WTC11 (cell line): ENCODE measurements at regions not wholly inside any gene's neighbourhood (a gene's known extent, or its start where the extent isn't known, plus 50 kb on each side); places are given as distances from the start of the nearest gene placed in this dataset.

Source experiments
- ATAC-seq: fragments of 200-7000 bp; cut with Tn5 transposase; 2 replicates; pipeline ENCODE4 v1.10.0; 2021; ENCODE audit warnings: mild to moderate bottlenecking, moderate library complexity
- CTCF ChIA-PET: fragments of 300-600 bp; sonication (Branson Sonifier 250); formaldehyde crosslinking; loops from one replicate; lab custom pipeline; 2021; ENCODE audit warnings: antibody characterized with exemption; lab: Charles Lee
- POLR2A ChIA-PET: fragments of 350-600 bp; sonication (Branson Sonifier 250); formaldehyde crosslinking; loops from one replicate; lab custom pipeline; 2021; ENCODE audit warnings: antibody characterized with exemption; lab: Charles Lee
- DNase-seq: peaks from one replicate; pipeline ENCODE4 v3.0.0; 2021; ENCODE audit warnings: low spot score
- H3K27ac Mint-ChIP-seq: 2 replicates; pipeline ENCODE4 v1.8.0; 2021; ENCODE audit warnings: mixed read lengths
- H3K27me3 Mint-ChIP-seq: 2 replicates; pipeline ENCODE4 v1.8.0; 2021; ENCODE audit warnings: low read depth, mild to moderate bottlenecking, moderate library complexity, mixed read lengths
- H3K36me3 Mint-ChIP-seq: 2 replicates; pipeline ENCODE4 v1.8.0; 2021; ENCODE audit warnings: mixed read lengths
- H3K4me1 Mint-ChIP-seq: 2 replicates; pipeline ENCODE4 v1.8.0; 2022; ENCODE audit warnings: mixed read lengths
- H3K4me3 Mint-ChIP-seq: 2 replicates; pipeline ENCODE4 v1.8.0; 2021; ENCODE audit warnings: mild to moderate bottlenecking, moderate library complexity, mixed read lengths
- H3K9me3 Mint-ChIP-seq: 2 replicates; pipeline ENCODE4 v1.8.0; 2021; ENCODE audit warnings: mixed read lengths
- CBFB ChIP-seq: sonication (generic); formaldehyde crosslinking; IDR thresholded peaks from 2 replicates; pipeline ENCODE4 v1.8.1; 2022; ENCODE audit warnings: mild to moderate bottlenecking, low read depth, missing genetic modification reagents
- HMGA2 ChIP-seq: fragments of 250-450 bp; sonication (Bioruptor Pico); IDR thresholded peaks from 2 replicates; pipeline ENCODE4 v1.4.0; 2021; ENCODE audit warnings: mild to moderate bottlenecking, moderate library complexity
- MXD4 ChIP-seq: fragments of 250-450 bp; sonication (Bioruptor Pico); IDR thresholded peaks from 2 replicates; pipeline ENCODE4 v1.8.0; 2021; ENCODE audit warnings: mild to moderate bottlenecking, moderate library complexity, borderline replicate concordance
- MYBL2 ChIP-seq: sonication (generic); formaldehyde crosslinking; IDR thresholded peaks from 2 replicates; pipeline ENCODE4 v1.8.1; 2023; ENCODE audit warnings: mild to moderate bottlenecking, moderate library complexity, missing genetic modification reagents
- OVOL2 ChIP-seq: fragments of 250-450 bp; sonication (Bioruptor Pico); IDR thresholded peaks from 2 replicates; pipeline ENCODE4 v1.9.0; 2021; ENCODE audit warnings: mild to moderate bottlenecking, borderline replicate concordance
- SOX15 ChIP-seq: fragments of 250-450 bp; sonication (Bioruptor Pico); IDR thresholded peaks from 2 replicates; pipeline ENCODE4 v1.9.0; 2021; ENCODE audit warnings: mild to moderate bottlenecking
- TEAD4 ChIP-seq: sonication (generic); formaldehyde crosslinking; IDR thresholded peaks from 2 replicates; pipeline ENCODE4 v1.8.0; 2022; ENCODE audit warnings: mild to moderate bottlenecking, missing genetic modification reagents
- ZNF219 ChIP-seq: sonication (generic); formaldehyde crosslinking; IDR thresholded peaks from 2 replicates; pipeline ENCODE4 v1.8.0; 2023; ENCODE audit warnings: missing genetic modification reagents, mild to moderate bottlenecking, borderline replicate concordance
- ZNF317 ChIP-seq: sonication (generic); formaldehyde crosslinking; IDR thresholded peaks from 2 replicates; pipeline ENCODE4 v1.8.1; 2023; ENCODE audit warnings: low read depth, mild to moderate bottlenecking, moderate library complexity, missing genetic modification reagents, borderline replicate concordance
- ZNF671 ChIP-seq: fragments of 250-450 bp; sonication (Bioruptor Pico); IDR thresholded peaks from 2 replicates; pipeline ENCODE4 v1.8.0; 2021; ENCODE audit warnings: mild to moderate bottlenecking
- TF ChIP-seq, protein P1 (sequence below): sonication (generic); formaldehyde crosslinking; IDR thresholded peaks from 2 replicates; pipeline ENCODE4 v1.8.1; 2022; ENCODE audit warnings: mild to moderate bottlenecking, missing genetic modification reagents, moderate library complexity, borderline replicate concordance
- TF ChIP-seq, protein P2 (sequence below): sonication (generic); formaldehyde crosslinking; IDR thresholded peaks from 2 replicates; pipeline ENCODE4 v1.8.1; 2023; ENCODE audit warnings: mild to moderate bottlenecking, missing genetic modification reagents, moderate library complexity
- TF ChIP-seq, protein P3 (sequence below): sonication (generic); formaldehyde crosslinking; IDR thresholded peaks from 2 replicates; pipeline ENCODE4 v1.8.0; 2023; ENCODE audit warnings: missing genetic modification reagents
- TF ChIP-seq, protein P4 (sequence below): sonication (generic); formaldehyde crosslinking; IDR thresholded peaks from 2 replicates; pipeline ENCODE4 v1.8.0; 2022; ENCODE audit warnings: mild to moderate bottlenecking, missing genetic modification reagents
- TF ChIP-seq, protein P5 (sequence below): fragments of 250-450 bp; sonication (Bioruptor Pico); IDR thresholded peaks from 2 replicates; pipeline ENCODE4 v1.9.0; 2021; ENCODE audit warnings: mild to moderate bottlenecking, borderline replicate concordance
- TF ChIP-seq, protein P6 (sequence below): sonication (generic); formaldehyde crosslinking; conservative IDR thresholded peaks from 2 replicates; pipeline ENCODE4 v1.8.1; 2022; ENCODE audit warnings: mild to moderate bottlenecking, missing genetic modification reagents
- TF ChIP-seq, protein P7 (sequence below): sonication (generic); formaldehyde crosslinking; IDR thresholded peaks from 2 replicates; pipeline ENCODE4 v1.8.0; 2022; ENCODE audit warnings: missing genetic modification reagents
- TF ChIP-seq, protein P8 (sequence below): sonication (generic); formaldehyde crosslinking; IDR thresholded peaks from 2 replicates; pipeline ENCODE4 v1.8.1; 2023; ENCODE audit warnings: mild to moderate bottlenecking, missing genetic modification reagents

DNA sequence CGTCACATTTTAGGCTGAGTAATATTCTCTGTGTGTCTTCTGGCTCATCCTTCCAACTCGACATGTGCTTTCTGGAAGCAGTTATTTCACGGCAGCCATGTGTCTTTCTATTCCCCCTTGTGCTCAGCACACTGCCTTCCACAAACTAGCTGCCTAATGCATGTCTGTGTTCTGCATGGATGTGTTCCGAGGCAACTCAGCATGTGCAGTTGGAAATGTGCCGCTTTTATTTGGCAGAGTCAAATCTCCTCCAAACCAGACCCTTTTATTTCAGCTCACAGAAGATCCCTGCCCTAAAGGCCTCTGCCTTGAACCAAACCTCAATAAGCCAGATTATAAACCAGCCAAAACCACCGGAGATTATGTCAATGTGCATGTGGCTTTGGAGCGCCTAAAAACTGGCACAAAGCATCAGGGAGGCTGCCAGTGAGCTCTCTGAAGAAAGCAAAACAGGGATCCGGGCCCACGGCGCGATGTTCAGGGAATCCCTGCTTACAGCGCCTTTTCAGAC is 360.2 kb downstream of the DEPDC1B start:
- no peak for ATAC-seq
- Mint-ChIP-seq H3K4me3 (no peak overlapping the region), H3K27ac (no peak overlapping the region), H3K36me3 (no peaks in the 10 kb centered on the region), H3K4me1 (no peaks in the 10 kb centered on the region), H3K9me3 (no peaks in the 10 kb centered on the region), H3K27me3 (no peaks in the 10 kb centered on the region)
- TF ChIP-seq OVOL2 (CRISPR knock-in tag), result no peak
- no peak for TF ChIP-seq CBFB (CRISPR knock-in tag)
- TF ChIP-seq, protein P1, sequence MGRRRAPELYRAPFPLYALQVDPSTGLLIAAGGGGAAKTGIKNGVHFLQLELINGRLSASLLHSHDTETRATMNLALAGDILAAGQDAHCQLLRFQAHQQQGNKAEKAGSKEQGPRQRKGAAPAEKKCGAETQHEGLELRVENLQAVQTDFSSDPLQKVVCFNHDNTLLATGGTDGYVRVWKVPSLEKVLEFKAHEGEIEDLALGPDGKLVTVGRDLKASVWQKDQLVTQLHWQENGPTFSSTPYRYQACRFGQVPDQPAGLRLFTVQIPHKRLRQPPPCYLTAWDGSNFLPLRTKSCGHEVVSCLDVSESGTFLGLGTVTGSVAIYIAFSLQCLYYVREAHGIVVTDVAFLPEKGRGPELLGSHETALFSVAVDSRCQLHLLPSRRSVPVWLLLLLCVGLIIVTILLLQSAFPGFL, result no peak
- TF ChIP-seq HMGA2 (CRISPR knock-in tag), result no peak
- TF ChIP-seq, protein P2, sequence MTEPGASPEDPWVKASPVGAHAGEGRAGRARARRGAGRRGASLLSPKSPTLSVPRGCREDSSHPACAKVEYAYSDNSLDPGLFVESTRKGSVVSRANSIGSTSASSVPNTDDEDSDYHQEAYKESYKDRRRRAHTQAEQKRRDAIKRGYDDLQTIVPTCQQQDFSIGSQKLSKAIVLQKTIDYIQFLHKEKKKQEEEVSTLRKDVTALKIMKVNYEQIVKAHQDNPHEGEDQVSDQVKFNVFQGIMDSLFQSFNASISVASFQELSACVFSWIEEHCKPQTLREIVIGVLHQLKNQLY (CRISPR knock-in tag), result no peak
- TF ChIP-seq, protein P3, sequence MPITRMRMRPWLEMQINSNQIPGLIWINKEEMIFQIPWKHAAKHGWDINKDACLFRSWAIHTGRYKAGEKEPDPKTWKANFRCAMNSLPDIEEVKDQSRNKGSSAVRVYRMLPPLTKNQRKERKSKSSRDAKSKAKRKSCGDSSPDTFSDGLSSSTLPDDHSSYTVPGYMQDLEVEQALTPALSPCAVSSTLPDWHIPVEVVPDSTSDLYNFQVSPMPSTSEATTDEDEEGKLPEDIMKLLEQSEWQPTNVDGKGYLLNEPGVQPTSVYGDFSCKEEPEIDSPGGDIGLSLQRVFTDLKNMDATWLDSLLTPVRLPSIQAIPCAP (CRISPR knock-in tag), result no peak
- TF ChIP-seq, protein P4, sequence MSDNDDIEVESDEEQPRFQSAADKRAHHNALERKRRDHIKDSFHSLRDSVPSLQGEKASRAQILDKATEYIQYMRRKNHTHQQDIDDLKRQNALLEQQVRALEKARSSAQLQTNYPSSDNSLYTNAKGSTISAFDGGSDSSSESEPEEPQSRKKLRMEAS, result no peak
- TF ChIP-seq, protein P5, sequence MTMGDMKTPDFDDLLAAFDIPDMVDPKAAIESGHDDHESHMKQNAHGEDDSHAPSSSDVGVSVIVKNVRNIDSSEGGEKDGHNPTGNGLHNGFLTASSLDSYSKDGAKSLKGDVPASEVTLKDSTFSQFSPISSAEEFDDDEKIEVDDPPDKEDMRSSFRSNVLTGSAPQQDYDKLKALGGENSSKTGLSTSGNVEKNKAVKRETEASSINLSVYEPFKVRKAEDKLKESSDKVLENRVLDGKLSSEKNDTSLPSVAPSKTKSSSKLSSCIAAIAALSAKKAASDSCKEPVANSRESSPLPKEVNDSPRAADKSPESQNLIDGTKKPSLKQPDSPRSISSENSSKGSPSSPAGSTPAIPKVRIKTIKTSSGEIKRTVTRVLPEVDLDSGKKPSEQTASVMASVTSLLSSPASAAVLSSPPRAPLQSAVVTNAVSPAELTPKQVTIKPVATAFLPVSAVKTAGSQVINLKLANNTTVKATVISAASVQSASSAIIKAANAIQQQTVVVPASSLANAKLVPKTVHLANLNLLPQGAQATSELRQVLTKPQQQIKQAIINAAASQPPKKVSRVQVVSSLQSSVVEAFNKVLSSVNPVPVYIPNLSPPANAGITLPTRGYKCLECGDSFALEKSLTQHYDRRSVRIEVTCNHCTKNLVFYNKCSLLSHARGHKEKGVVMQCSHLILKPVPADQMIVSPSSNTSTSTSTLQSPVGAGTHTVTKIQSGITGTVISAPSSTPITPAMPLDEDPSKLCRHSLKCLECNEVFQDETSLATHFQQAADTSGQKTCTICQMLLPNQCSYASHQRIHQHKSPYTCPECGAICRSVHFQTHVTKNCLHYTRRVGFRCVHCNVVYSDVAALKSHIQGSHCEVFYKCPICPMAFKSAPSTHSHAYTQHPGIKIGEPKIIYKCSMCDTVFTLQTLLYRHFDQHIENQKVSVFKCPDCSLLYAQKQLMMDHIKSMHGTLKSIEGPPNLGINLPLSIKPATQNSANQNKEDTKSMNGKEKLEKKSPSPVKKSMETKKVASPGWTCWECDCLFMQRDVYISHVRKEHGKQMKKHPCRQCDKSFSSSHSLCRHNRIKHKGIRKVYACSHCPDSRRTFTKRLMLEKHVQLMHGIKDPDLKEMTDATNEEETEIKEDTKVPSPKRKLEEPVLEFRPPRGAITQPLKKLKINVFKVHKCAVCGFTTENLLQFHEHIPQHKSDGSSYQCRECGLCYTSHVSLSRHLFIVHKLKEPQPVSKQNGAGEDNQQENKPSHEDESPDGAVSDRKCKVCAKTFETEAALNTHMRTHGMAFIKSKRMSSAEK (CRISPR knock-in tag), result no peak
- TF ChIP-seq, protein P6, sequence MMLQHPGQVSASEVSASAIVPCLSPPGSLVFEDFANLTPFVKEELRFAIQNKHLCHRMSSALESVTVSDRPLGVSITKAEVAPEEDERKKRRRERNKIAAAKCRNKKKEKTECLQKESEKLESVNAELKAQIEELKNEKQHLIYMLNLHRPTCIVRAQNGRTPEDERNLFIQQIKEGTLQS (CRISPR knock-in tag), result no peak
- TF ChIP-seq ZNF317 (CRISPR knock-in tag), result no peak
- no peak for TF ChIP-seq MXD4 (CRISPR knock-in tag)
- no peak for TF ChIP-seq ZNF671 (CRISPR knock-in tag)
- no peak for TF ChIP-seq TEAD4 (CRISPR knock-in tag)
- TF ChIP-seq SOX15, result no peak
- TF ChIP-seq MYBL2 (CRISPR knock-in tag), result no peak
- TF ChIP-seq ZNF219 (CRISPR knock-in tag), result no peak
- TF ChIP-seq, protein P7, sequence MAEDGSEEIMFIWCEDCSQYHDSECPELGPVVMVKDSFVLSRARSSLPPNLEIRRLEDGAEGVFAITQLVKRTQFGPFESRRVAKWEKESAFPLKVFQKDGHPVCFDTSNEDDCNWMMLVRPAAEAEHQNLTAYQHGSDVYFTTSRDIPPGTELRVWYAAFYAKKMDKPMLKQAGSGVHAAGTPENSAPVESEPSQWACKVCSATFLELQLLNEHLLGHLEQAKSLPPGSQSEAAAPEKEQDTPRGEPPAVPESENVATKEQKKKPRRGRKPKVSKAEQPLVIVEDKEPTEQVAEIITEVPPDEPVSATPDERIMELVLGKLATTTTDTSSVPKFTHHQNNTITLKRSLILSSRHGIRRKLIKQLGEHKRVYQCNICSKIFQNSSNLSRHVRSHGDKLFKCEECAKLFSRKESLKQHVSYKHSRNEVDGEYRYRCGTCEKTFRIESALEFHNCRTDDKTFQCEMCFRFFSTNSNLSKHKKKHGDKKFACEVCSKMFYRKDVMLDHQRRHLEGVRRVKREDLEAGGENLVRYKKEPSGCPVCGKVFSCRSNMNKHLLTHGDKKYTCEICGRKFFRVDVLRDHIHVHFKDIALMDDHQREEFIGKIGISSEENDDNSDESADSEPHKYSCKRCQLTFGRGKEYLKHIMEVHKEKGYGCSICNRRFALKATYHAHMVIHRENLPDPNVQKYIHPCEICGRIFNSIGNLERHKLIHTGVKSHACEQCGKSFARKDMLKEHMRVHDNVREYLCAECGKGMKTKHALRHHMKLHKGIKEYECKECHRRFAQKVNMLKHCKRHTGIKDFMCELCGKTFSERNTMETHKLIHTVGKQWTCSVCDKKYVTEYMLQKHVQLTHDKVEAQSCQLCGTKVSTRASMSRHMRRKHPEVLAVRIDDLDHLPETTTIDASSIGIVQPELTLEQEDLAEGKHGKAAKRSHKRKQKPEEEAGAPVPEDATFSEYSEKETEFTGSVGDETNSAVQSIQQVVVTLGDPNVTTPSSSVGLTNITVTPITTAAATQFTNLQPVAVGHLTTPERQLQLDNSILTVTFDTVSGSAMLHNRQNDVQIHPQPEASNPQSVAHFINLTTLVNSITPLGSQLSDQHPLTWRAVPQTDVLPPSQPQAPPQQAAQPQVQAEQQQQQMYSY (CRISPR knock-in tag), result no peak
- TF ChIP-seq, protein P8, sequence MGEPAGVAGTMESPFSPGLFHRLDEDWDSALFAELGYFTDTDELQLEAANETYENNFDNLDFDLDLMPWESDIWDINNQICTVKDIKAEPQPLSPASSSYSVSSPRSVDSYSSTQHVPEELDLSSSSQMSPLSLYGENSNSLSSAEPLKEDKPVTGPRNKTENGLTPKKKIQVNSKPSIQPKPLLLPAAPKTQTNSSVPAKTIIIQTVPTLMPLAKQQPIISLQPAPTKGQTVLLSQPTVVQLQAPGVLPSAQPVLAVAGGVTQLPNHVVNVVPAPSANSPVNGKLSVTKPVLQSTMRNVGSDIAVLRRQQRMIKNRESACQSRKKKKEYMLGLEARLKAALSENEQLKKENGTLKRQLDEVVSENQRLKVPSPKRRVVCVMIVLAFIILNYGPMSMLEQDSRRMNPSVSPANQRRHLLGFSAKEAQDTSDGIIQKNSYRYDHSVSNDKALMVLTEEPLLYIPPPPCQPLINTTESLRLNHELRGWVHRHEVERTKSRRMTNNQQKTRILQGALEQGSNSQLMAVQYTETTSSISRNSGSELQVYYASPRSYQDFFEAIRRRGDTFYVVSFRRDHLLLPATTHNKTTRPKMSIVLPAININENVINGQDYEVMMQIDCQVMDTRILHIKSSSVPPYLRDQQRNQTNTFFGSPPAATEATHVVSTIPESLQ (CRISPR knock-in tag), result no peak
- ChIA-PET CTCF (no interaction called here), POLR2A (no interaction called here)
- no peak for DNase-seq
